ENCODE measurements at regions not wholly inside any gene's neighbourhood (a gene's known extent, or its start where the extent isn't known, plus 50 kb on each side); places are given as distances from the start of the nearest gene placed in this dataset.

DNA sequence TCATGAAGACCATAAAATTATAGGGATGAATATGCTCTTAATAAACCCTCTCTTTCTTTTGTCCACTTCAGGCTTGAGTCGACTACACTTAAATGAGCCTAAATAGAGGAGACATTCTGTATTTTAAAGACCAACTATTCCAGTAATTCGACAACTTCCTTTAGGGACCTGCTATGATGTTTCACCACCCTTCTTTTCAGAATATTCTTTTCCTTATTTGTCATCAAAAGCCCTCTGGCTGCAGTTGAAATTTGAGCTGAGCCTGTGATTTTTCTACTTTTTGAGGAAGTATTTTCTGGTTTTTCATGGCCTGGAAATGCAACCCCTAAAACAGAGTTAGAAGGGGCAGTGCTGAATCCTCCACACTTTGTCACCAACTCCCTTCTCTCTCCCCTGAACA lies 287.0 kb downstream of the EPHA4 start:
- H3K4me1 ChIP-seq = no peaks in the 10 kb centered on the region
- in situ Hi-C loops (cut with MboI; ENCODE audit: low sequenced_read_pairs in 4 of 4) = no loop called here
- TF ChIP-seq, protein P1, sequence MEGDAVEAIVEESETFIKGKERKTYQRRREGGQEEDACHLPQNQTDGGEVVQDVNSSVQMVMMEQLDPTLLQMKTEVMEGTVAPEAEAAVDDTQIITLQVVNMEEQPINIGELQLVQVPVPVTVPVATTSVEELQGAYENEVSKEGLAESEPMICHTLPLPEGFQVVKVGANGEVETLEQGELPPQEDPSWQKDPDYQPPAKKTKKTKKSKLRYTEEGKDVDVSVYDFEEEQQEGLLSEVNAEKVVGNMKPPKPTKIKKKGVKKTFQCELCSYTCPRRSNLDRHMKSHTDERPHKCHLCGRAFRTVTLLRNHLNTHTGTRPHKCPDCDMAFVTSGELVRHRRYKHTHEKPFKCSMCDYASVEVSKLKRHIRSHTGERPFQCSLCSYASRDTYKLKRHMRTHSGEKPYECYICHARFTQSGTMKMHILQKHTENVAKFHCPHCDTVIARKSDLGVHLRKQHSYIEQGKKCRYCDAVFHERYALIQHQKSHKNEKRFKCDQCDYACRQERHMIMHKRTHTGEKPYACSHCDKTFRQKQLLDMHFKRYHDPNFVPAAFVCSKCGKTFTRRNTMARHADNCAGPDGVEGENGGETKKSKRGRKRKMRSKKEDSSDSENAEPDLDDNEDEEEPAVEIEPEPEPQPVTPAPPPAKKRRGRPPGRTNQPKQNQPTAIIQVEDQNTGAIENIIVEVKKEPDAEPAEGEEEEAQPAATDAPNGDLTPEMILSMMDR (IDR thresholded peaks at IDR 0.05 in 4 of 5, conservative IDR thresholded peaks at IDR 0.05 in 1 of 5) = no peak
- no peak for TF ChIP-seq POLR2A (IDR thresholded peaks at IDR 0.05)
- intact Hi-C loops (cut with DNase I; ENCODE audit: low total_unique reads) = no loop called here
- no peaks in the 10 kb centered on the region for H3K36me3 ChIP-seq
- H3K27ac ChIP-seq = no peak overlapping the region
- no peaks in the 10 kb centered on the region for H3K9me3 ChIP-seq
- no peak overlapping the region for H3K4me3 ChIP-seq
- no peaks in the 10 kb centered on the region for H3K27me3 ChIP-seq
- ATAC-seq = no peak
- DNase-seq = no peak

DNA sequence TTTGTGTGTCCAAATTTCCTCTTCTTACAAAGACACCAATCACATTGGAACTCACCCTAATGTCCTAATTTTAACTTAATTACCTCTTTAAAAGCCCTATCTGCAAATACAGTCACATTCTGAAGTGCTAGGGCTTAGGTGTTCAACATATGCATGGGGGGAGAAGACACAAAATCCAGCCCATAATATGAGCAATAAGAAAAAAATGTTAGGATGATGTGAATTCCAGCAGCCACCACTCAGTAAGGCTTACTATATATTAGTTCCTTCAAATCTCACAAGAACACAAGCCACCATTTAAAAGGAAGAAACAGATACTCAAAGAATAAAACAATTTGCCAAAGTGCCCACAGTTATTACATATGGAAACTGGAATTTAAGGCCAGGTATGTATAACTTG lies 285.7 kb downstream of the EPHA4 start:
- Histone ChIP-seq H3K4me3 (no peak overlapping the region), H3K27me3 (no peaks in the 10 kb centered on the region), H3K27ac (no peak overlapping the region), H3K36me3 (no peaks in the 10 kb centered on the region), H3K4me1 (no peaks in the 10 kb centered on the region), H3K9me3 (no peaks in the 10 kb centered on the region)
- in situ Hi-C loops (cut with MboI; ENCODE audit: low sequenced_read_pairs in 4 of 4) = no loop called here
- ATAC-seq (no peak), DNase-seq (no peak)
- TF ChIP-seq, protein P1 (IDR thresholded peaks at IDR 0.05 in 4 of 5, conservative IDR thresholded peaks at IDR 0.05 in 1 of 5) = no peak
- TF ChIP-seq POLR2A (IDR thresholded peaks at IDR 0.05) = no peak
- intact Hi-C loops (cut with DNase I; ENCODE audit: low total_unique reads) = no loop called here

- DNase-seq (no peak), ATAC-seq (no peak)
- Histone ChIP-seq H3K27ac (no peak overlapping the region), H3K36me3 (no peaks in the 10 kb centered on the region), H3K9me3 (no peaks in the 10 kb centered on the region), H3K4me1 (no peaks in the 10 kb centered on the region), H3K27me3 (no peaks in the 10 kb centered on the region), H3K4me3 (no peak overlapping the region)
- in situ Hi-C loops (cut with MboI; ENCODE audit: low sequenced_read_pairs in 4 of 4) = no loop called here
- intact Hi-C loops (cut with DNase I; ENCODE audit: low total_unique reads) = no loop called here
- TF ChIP-seq, protein P1 (IDR thresholded peaks at IDR 0.05 in 4 of 5, conservative IDR thresholded peaks at IDR 0.05 in 1 of 5) = no peak
- TF ChIP-seq POLR2A (IDR thresholded peaks at IDR 0.05) = no peak
Measured at GRCh38 chr2:221289389-221289788, 282.7 kb downstream of the EPHA4 start.

- Histone ChIP-seq H3K36me3 (no peaks in the 10 kb centered on the region), H3K27me3 (no peaks in the 10 kb centered on the region), H3K27ac (no peak overlapping the region), H3K4me3 (no peak overlapping the region), H3K9me3 (no peaks in the 10 kb centered on the region), H3K4me1 (no peaks in the 10 kb centered on the region)
- in situ Hi-C loops (cut with MboI; ENCODE audit: low sequenced_read_pairs in 4 of 4) (no loop called here), intact Hi-C loops (cut with DNase I; ENCODE audit: low total_unique reads) (no loop called here)
- TF ChIP-seq, protein P1 (IDR thresholded peaks at IDR 0.05 in 4 of 5, conservative IDR thresholded peaks at IDR 0.05 in 1 of 5) = no peak
- TF ChIP-seq POLR2A (IDR thresholded peaks at IDR 0.05) = no peak
- ATAC-seq = no peak
- DNase-seq = no peak
Measured at GRCh38 chr2:221289846-221290245, 282.3 kb downstream of the EPHA4 start.

DNA sequence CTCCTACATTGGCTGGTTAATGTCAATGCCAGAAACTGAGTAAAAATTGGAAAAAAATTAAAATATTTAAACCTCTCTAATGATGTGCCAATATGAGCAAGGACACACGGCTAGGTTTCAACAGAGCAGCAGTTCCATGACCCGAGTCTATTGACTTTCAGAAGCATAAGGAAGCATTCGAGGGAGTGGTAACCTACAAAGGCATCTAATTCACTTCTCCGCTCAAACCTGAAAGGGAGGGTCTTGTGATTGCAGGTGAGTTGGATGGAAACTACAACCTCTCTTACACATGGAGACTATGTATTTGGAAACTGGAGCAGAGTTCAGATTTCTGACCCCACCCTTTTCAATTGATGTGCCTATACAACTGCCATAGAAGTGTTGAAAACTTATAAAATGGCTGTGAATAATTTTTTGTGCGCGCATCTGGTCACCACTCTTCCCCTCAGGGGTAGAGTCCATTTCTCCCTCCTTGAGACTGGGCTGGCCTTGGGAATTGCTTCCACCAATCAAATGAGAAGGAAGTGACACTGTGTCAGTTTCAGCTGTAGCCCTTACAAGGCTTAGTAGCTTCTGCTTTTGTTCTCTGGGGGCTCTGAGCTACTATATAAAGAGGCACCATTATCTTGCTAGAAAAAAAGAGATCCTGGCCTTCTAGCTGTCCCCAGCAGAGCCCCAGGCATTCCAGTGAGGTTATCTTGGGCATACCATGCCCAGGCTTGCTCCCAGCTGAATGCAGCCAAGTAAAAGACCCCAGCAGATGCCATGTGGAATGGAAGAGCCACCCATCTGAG lies 278.0 kb downstream of the EPHA4 start:
- Histone ChIP-seq H3K36me3 (no peaks in the 10 kb centered on the region), H3K4me1 (no peaks in the 10 kb centered on the region), H3K9me3 (no peaks in the 10 kb centered on the region), H3K4me3 (no peak overlapping the region), H3K27ac (no peak overlapping the region), H3K27me3 (no peaks in the 10 kb centered on the region)
- intact Hi-C loops (cut with DNase I; ENCODE audit: low total_unique reads) = no loop called here
- DNase-seq (no peak), ATAC-seq (no peak)
- TF ChIP-seq POLR2A (IDR thresholded peaks at IDR 0.05) = no peak
- TF ChIP-seq, protein P1 (IDR thresholded peaks at IDR 0.05 in 4 of 5, conservative IDR thresholded peaks at IDR 0.05 in 1 of 5) = no peak
- in situ Hi-C loops (cut with MboI; ENCODE audit: low sequenced_read_pairs in 4 of 4) = no loop called here

Measured in gastrocnemius medialis (tissue), 4 donors.